ENCODE measurements at regions not wholly inside any gene's neighbourhood (a gene's known extent, or its start where the extent isn't known, plus 50 kb on each side); places are given as distances from the start of the nearest gene placed in this dataset.

DNA sequence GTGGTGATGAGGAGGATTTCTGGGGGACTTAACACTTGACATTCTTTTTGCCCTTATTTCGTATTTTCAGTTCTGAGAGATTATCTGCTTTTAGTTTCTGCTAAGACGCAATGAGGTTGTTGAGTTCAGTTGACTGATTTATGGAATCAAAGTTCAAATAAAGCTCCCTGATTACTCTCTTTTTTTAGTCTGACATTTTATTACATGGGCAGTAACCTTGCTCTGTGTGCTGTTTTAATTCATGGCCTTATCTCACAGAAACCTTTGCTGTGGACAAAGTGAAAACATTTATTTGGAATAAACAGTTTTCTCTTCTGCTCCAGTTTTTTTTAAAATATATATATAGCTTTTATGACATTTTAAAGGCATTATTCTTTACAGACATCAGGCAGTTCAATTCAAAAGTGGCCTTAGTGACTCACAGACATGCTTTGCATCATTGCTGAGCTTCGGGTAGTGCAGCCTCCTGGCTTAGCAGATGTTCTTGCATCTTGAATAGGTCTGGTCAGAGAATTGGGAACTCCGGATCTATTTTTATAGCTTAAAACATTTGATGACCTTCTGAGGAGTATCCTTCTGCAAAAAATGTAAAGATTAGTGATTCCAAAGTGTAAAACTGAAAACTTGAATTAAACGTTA is 162.9 kb downstream of the FAM170A start:
- DNase-seq, result no peak

DNA sequence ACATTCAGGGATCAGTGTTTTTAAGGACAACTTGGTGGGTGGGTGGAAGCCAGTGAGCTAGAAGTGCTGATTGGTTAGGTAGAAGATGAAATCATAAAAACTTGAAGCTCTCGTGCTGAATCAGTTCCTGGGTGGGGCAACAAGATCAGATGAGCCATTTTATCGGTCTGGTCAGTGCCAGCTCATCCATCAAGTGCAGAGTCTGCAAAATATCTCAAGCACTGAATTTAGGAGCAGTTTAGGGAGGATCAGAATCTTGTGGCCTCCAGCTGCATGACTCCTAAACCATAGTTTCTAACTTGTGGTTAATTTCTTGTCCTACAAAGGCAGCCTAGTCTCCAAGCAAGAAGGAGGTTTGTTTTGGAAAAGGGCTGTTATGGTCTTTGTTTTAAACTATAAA is 166.4 kb downstream of the FAM170A start:
- DNase-seq, result no peak

DNA sequence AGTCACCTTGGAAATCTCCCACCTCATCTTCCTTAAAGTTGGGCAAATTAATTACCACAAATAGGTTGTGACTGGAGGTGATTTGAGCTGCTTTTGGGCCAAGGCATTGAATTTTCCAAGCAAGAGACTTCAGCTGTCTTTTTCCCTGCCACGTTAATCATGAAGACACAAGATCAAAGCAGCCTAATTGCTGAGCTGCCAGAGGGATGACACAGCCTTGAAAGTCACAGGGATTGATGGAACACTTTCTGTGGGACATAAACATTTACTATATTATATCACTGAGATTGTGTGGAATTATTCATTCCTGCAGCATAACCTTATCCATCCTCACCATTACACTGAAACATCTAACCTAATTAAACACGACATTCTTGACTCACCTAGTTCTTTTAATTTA is 172.2 kb downstream of the FAM170A start:
- no peak for DNase-seq

DNA sequence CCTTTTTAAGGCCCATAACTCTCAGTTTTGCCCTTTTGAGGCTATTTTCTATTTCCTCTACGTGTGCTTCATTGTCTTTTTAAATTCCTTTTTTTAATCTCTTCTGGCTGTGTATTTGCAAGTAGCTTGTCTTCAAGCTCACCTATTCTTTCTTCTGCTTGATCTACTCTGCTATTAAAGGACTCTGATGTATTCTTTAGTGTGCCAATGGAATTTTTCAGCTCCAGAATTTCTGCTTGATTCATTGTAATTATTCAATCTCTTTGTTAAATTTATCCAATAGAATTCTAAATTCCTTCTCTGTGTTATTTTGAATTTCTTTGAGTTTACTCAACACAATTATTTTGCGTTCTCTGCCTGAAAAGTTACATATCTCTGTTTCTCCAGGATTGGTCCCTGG is 178.7 kb downstream of the FAM170A start:
- DNase-seq, result no peak

DNA sequence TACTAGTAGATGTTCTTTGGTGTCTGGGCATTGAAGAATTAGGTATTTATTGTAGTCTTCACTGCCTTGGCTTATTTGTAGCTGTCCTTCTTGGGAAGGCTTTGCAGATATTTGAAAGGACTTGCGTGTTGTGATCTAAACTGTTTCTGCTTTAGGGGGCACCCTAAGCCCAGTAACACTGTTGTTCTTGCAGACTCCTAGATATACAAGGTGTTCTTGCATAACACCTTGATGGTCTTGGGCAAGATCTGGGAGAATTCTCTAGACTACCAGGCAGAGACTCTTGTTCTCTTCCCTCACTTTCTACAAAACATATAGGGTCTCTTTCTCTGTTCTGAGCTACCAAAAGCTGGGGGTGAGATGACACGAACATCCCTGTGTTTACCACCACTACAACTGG is 179.1 kb downstream of the FAM170A start:
- DNase-seq, result no peak

DNA sequence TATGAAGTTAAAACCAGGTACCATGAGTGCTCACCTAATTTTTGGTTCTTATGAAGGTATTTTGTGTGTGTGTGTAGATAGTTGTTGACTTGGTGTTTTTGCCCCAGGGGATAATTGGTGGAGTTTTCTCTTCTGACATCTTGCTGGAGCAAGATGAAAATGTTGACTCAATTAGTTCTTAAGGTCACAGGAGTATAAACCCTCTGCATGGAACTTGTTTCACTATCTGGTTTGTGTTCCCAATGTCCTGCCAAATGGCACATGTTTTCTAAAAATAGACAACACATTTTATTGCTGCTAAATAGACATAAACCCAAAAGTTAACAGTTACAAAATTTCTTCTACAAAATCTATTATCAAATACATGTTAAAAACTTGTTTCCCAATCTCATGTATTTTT is 180.9 kb downstream of the FAM170A start:
- DNase-seq, result no peak

DNA sequence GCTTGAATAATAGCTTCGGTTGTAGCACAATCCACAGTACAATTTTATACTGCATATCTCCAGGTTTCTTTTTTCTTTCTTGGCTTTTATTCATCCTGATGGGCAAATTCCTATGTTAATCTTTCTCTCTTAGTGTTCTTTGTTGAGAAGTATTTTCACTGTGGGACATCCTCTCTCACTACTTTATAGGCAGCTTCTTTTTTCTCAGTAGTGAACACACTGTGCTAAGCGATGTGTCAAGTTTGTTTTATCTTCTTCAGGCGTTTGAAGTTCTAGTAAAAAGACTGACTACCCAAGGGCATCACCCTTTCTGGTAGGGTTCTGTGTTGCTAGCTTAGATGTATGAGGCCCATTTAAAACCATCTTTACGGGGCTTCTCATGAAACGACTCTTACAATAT is 182.1 kb downstream of the FAM170A start:
- no peak for DNase-seq

DNA sequence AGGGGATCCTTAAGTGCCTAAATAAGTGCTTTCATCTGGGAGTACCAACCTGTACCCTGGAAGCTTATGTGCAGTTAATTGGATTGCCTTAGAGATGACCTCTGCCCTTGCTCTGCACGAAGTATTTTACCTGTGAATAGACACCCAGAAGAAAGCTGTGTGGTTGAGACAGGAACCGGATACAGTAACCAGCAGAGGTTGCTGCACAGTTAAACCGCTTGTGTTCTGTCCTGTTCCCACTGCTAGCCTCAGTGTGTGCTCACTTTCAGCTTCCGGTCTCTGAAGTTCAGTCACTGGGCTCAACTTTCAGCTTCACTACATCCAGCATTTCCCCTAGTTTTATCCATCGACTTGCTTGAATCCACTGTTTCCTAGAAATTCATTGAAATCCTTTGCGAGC is 185.3 kb downstream of the FAM170A start:
- DNase-seq, result no peak

DNA sequence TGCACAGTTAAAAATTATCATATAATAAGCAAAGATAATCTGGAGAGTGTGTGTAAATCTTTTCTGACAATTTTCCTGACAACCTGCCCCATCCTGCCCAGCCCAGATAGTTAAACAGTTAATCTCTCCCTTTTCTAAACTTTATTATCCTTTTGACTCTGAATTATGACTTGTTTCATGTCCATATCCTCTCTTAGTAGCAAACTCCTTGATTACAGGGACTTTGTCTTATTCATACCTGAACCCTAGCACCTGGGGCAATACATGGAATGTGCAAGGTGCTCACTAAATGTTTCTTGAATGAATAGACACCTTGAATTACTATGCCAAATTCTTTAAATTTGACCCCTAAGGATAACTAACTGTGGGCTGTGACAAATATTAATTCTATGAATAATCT is 186.7 kb downstream of the FAM170A start:
- DNase-seq, result no peak

DNA sequence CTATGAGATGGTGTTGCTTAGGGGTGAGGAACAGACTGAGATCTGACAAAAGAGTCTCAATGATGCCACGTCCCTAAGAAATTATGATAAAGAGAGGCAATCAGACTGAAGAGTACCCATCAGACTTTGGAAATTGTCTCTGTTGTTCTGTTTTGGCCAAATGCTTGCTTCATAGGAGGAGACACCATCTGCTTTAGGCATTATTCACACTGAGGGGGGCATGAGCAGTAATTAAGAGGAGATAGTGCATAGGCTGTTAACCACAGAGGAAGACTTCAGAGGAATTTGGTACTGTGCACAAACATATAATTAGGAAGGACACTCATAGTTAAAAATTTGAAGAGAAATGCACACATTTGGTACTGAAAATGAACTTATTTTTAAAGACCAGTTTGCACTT is 190.7 kb downstream of the FAM170A start:
- DNase-seq, result no peak

DNA sequence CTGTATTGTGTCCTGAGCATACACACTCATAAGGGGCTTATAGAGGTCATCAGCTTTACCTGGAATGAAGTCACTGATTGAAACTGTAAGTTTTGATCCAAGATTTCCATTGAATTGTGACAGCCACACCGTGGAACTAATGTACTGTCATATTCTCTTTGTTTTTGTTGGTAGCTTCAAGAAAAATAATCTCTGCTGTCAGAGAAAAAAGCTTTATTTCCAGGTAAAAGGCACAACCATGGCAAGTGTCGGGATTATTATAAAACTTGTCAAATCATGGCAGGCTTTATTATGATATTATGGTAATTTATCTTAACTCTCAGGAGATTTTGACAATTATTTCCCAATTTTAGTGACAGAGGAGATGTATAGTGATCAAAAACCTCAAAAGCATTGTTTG is 191.2 kb downstream of the FAM170A start:
- no peak for DNase-seq

DNA sequence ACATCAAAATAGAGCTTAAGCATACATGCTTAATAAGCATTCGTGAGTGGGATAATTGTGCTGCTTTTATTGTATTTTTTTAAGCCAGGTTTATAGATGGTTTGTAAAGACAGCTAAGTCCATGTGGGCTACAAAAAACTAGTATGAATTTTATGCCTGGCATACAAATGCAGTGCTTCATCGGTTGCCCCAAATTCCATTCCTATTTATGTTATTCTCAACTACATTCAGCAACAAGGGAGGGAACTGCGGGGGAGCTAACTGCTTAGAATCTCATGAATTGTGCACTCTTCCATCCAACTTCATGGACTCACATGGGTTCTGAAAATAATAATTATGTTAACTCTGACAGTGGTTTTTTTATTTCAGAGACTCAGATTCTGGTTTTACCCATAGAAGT is 199.2 kb downstream of the FAM170A start:
- DNase-seq, result no peak

DNA sequence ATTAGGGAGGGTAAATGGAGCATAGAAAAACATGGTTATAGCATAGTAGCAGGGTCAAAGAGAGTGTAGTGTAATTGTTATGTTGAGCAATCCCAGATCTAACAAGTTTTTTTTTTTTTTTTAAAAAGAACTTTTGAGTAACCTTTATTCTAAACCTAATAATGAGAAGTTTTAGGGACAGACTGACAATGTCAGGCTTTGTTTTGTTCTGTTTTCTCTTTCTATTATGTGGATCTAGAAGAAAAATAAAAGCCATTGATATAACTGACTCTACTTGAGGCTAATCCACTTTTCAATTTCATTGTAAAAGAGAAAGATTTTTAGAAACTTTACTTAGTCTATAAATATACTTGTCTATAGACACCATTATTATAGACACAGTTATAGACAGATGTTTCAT is 200.0 kb downstream of the FAM170A start:
- no peak for DNase-seq

DNA sequence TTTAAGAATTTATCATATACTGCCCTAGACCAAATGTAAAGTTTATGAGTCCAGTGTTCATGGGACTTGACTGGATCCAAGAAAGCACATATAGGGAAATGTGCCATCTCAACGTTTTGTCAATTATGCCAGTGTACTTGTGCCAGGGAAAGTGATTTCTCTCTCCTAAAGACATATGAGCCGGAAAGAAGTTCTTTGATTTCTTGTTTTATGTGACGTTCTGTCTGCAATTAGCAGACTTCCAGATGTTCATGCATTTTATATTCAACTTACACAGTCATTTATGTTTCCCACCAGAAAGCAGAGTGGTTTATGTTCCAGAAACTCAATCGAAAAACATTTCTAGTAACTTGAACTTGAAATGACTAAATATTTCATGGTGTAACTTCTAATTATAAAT is 203.8 kb downstream of the FAM170A start:
- DNase-seq, result no peak

DNA sequence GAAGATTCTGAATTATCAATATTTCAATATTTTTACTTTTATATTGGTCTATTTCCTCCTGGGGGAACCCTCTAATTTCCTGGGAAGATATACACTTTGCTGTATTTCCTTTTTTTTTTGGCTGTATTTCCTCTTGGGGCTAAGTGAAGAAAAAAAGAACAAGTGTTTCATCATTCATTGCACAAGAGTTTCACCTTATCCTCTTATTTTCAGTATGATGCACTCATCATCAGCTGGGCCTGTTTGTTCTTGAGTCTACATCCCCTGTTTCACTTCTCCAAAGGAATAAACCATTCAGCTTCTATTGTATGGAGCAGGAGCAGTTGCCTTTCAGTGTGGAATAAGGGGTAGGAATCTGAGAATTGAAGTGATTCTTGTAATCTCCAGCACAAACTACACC is 210.8 kb downstream of the FAM170A start:
- peak in 1 of 2 experiments; percentile 24 for DNase-seq

DNA sequence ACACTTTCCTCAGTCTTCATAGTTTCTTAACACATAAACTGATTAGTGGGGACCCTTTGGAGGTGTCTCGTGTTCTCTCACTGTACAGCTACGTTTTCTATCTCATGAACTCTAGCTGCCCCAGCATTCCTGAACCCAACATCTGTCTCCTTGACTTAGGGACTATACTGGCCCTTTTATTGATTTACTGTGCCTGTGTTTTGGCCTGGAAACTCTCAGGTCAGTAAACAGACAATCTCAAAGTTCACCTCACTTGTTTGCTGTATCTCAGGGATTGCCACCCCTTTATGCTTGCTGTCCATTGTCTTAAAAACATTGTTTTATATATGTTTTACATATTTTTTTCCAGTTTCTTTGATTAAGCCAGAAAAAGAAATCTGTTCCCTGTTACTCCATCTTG is 222.8 kb downstream of the FAM170A start:
- no peak for DNase-seq

DNA sequence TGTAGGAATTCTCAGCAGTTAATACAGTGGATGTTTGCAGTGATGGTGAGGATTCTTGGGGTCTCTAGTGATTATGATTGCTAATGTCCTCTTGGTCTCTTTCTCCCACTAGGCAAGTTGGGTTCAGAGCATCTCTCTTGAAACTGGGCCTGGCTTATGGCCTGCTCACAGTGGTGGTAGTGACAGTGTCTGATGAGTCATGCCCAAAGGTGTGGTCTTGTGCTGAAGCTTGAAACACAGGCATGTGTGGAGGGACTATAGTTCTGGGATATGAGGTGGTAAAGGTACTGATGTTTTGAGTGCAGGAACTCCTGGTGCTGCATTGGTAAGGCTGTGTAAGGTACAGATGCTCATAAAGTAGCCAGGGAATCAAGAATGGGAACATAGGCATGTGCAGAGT is 231.1 kb downstream of the FAM170A start:
- no peak for DNase-seq

DNA sequence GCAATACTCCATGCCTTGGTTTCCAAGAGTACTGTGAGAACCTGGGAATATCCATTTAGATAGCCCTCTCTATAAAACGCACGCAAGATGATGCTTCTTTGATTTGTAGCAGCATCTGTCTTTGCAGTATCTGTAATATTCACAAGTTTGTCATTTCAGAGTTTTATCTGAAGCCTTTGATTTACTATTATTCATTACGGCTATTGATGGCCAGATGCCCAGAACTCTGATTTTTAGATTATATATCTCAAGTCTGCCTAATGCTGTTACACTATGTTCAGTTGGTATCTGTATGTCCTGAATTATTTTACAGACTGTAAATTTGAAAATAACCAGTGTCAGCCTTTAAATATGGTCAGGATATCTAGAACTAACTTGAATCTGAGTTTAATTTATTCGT is 233.3 kb downstream of the FAM170A start:
- DNase-seq, result no peak

DNA sequence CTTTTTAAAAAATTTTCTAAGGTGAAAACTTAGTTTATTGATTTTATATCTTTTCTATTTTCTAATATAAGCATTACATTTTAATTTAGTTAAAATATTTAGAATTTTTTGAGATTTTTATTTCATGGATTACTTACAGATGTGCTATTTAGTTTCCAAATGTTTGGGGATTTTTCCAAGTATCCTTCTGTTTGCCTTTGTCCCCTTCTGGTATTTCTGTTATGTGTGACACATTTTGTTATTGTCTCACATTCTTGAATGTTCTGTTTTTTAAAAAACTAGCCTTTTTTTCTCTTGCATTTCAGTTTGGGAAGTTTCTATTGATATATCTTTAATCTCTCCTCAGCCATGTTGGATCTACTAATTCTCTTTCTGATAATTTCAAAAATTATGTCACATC is 234.9 kb downstream of the FAM170A start:
- DNase-seq, result no peak

DNA sequence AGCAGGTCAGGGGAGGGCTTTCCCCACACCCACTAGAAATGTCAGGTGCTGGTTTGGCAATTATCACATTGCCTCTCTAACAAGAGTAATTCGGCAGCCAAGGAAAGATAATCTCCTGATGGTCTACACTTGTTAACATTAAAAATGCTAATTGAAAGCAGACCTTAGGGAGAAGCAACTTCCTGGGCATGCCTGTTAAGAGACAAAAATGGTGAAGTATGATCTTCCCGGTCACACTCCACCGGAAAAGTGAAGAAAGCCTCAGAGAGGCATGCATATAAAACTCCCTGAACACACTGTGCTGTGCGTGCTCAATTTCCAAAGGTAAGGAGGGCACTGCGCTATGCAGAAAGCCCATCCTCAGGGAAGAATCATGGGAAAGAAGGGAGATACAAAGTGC is 244.3 kb downstream of the FAM170A start:
- DNase-seq, result no peak

DNA sequence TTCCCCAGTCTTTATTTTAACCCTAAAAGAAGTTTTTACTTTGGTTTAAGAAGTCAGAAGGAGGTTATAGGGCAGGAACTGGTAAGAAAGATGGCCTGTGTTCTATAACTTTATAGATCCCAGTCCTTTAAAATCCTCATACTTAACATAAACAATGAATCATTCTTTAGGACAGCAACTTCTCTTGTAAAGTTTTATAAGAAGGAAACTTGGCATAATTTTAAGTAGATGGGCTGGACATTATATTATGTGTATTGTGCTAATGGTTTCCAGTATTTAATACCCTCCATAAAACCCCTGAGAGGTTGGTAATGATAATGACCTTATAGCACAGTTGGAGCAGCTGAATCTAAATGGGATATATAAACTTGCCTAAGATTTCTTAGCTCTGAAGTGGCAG is 247.2 kb downstream of the FAM170A start:
- no peak for DNase-seq

DNA sequence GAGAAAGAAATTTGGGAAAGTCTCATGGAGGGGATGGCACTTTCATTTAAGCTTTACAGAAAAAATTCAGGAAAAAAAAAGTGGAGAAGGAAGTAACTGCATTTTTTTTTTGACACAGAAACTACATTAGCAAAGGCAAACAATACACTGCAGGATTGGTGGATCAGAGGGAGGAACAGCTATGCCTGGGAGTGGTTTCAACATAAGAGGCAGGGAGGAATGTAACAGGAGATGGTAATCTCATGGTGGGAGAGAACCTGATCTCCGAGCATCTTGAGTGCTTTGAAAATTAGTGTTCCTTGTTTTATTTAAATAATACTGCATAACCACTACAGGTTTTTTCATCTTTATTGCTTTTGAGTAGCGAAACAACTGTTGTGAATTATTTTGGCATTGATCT is 249.4 kb downstream of the FAM170A start:
- DNase-seq, result no peak

DNA sequence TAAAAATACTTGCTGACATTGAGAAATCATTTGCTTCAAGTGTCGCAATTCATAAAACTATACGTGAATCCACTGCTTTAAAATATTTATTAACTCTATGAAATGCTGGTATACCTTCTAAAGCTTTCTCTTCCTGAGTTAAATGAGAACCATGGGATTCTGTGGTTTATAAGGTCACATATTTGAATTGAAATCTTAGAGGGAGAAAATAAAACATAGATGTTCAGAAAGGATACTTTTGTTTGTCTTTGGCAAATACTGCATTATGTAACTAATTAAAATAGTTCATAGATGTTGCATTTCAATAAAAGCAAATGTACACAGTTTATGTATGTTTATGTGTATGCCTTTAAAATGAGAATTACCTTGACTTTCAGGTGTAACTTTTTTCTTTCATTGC is 250.1 kb downstream of the FAM170A start:
- no peak for DNase-seq

DNA sequence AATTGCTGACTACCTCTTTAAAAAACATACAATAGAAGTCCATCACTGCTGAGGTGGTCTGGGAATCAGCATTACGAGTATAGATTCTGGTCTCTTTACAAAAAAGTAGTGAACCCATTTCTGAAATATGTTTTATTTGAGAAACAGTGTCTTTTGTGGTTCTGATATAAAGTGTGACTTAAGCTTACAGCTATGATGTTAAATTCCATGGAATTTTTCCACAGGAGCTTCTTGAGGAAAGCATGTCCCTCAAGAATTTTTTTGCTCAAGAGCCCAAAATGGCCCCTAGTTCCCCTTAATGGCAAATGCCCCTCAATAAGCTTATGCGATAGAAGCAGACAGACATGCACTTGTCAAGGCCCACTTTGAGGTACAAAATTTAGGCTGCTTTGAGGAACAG is 265.7 kb downstream of the FAM170A start:
- no peak for DNase-seq

DNA sequence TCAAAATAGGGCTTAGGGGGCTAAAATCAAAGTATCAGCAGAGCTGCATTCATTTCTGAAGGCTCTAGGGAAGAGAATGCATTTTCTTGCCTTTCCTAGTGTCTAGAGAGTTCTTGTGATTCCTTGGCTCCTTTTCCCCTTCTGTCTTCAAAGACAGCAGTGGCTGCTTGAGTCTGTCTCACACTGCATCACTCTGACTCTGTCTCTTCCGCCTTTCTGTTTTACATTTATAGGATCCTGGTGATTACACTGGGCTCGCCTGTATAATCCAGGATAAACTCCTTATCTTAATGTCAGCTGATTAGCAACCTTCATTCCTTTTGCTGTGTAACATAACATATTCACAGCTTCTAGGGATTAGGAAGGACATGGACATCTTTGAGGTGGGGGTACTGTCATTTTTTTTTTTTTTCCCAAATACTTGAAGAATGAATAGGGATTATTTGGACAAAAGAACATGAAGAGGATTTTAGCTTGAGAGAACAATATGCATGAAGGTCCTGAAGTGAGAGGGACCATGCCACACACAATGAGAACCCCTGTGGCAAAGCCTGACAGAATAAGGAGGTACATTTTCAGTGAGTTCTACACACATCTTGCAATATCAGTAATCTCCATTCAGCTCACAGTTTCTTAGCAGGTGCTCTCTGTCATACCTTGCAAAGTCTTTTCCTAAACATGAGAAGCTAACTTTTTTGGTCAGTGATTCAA is 267.6 kb downstream of the FAM170A start:
- no peak for DNase-seq

All from AML-193 (cell line).